MCF 10A (cell line): ENCODE measurements at regions not wholly inside any gene's neighbourhood (a gene's known extent, or its start where the extent isn't known, plus 50 kb on each side); places are given as distances from the start of the nearest gene placed in this dataset.

Experiments
- BruUV-seq: library from RNA; stranded (reverse); fragments of 400-500 nt; replicated peaks from 2 replicates; lab custom pipeline; 2021; lab: Mats Ljungman, UMichigan
- CTCF ChIA-PET: fragments of 300-600 bp; sonication (Branson Sonifier 250); formaldehyde crosslinking; extraction: SDS; loops from one replicate; lab custom pipeline; 2021; ENCODE audit warnings: antibody characterized with exemption, inconsistent platforms; lab: Yijun Ruan, JAX
- POLR2A ChIA-PET: fragments of 300-600, 350-650 bp; sonication (Branson Sonifier 250); formaldehyde crosslinking; extraction: SDS; loops from one replicate; lab custom pipeline; 2020; ENCODE audit warnings: antibody characterized with exemption, inconsistent platforms; lab: Yijun Ruan, JAX
- DNase-seq: peaks from one replicate; pipeline ENCODE4 v3.0.0-alpha.2; 2018; ENCODE audit not compliant: unreplicated experiment
- H3K27ac Mint-ChIP-seq: one replicate; pipeline ENCODE4 v1.8.0; 2022; ENCODE audit warnings: mild to moderate bottlenecking, low read depth, mixed read lengths; ENCODE audit not compliant: unreplicated experiment
- H3K27me3 Mint-ChIP-seq: one replicate; pipeline ENCODE4 v1.8.0; 2022; ENCODE audit warnings: mixed read lengths; ENCODE audit not compliant: insufficient read depth, unreplicated experiment
- H3K36me3 Mint-ChIP-seq: one replicate; pipeline ENCODE4 v1.8.0; 2022; ENCODE audit warnings: mild to moderate bottlenecking, moderate library complexity, mixed read lengths; ENCODE audit not compliant: insufficient read depth, unreplicated experiment
- H3K4me1 Mint-ChIP-seq: one replicate; pipeline ENCODE4 v1.8.0; 2022; ENCODE audit warnings: mixed read lengths; ENCODE audit not compliant: insufficient read depth, unreplicated experiment
- H3K4me3 Mint-ChIP-seq: one replicate; pipeline ENCODE4 v1.8.0; 2022; ENCODE audit warnings: mild to moderate bottlenecking, moderate library complexity, mixed read lengths; ENCODE audit not compliant: unreplicated experiment
- H3K9me3 Mint-ChIP-seq: one replicate; pipeline ENCODE4 v1.8.0; 2022; ENCODE audit warnings: mixed read lengths; ENCODE audit not compliant: unreplicated experiment
- intact Hi-C: fragments of 100-400 bp; cut with micrococcal nuclease; formaldehyde crosslinking; loops from 2 replicates; pipeline ENCODE4 v1.14.1; 2022
- TF ChIP-seq, protein P1 (sequence below): fragments of 200-600 bp; IDR thresholded peaks from one replicate; pipeline ENCODE4 v1.8.0; 2022; ENCODE audit warnings: antibody characterized with exemption, mild to moderate bottlenecking; ENCODE audit not compliant: unreplicated experiment

DNA sequence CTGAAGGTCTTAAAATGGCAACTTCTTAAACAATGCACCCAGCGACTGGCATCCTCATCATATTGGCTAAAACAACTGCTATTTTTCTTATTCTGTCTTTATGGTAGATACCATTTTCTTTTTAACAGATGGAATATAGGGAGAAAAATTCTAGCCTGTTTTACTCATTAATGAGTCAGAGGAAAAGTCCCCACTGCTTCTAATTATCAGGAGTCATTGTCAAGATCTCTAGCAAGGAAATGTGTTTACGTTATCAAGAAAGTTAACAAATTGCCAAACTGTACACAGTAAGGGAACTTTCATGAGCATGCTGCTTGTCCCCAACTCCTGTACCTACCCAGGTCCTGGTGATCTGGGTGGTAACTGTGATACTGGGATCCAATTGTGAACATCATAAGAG, 117.7 kb upstream of the KIAA1217 start:
- H3K27me3 Mint-ChIP-seq: peaks cover 14% of the 10 kb centered on the region
- no peak overlapping the region for H3K27ac Mint-ChIP-seq
- H3K4me3 Mint-ChIP-seq: no peak overlapping the region
- TF ChIP-seq, protein P1, sequence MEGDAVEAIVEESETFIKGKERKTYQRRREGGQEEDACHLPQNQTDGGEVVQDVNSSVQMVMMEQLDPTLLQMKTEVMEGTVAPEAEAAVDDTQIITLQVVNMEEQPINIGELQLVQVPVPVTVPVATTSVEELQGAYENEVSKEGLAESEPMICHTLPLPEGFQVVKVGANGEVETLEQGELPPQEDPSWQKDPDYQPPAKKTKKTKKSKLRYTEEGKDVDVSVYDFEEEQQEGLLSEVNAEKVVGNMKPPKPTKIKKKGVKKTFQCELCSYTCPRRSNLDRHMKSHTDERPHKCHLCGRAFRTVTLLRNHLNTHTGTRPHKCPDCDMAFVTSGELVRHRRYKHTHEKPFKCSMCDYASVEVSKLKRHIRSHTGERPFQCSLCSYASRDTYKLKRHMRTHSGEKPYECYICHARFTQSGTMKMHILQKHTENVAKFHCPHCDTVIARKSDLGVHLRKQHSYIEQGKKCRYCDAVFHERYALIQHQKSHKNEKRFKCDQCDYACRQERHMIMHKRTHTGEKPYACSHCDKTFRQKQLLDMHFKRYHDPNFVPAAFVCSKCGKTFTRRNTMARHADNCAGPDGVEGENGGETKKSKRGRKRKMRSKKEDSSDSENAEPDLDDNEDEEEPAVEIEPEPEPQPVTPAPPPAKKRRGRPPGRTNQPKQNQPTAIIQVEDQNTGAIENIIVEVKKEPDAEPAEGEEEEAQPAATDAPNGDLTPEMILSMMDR: no peak
- CTCF ChIA-PET: no interaction called here
- intact Hi-C loops: no loop called here
- no peaks in the 10 kb centered on the region for H3K4me1 Mint-ChIP-seq
- no peak for DNase-seq
- H3K9me3 Mint-ChIP-seq: peaks cover 7% of the 10 kb centered on the region
- no peaks in the 10 kb centered on the region for H3K36me3 Mint-ChIP-seq
- POLR2A ChIA-PET: no interaction called here
- BruUV-seq: no TSS peak

DNA sequence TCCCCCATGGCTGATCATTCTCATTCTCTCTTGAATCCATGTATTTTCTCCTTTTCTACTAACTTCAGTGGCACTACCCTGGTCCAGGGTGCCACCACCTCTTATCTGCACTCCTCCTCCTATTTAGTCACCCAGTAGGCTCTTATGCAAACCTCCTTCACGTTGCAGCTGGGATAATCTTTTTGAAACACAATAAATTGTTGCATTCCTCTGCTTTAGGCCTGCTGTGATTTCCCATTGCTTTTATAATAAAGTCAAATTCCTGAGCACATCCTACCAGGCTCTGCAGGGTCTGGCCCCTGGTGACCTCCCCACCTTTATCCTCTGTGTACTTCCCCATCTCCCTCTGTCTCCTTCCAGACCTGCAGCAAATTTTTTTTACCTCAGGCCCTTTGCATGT, 112.7 kb upstream of the KIAA1217 start:
- Mint-ChIP-seq H3K27me3 (peaks cover 14% of the 10 kb centered on the region), H3K36me3 (no peaks in the 10 kb centered on the region), H3K9me3 (peaks cover 7% of the 10 kb centered on the region), H3K4me3 (no peak overlapping the region), H3K4me1 (no peaks in the 10 kb centered on the region), H3K27ac (no peak overlapping the region)
- DNase-seq: no peak
- TF ChIP-seq, protein P1: no peak
- intact Hi-C loops: no loop called here
- ChIA-PET CTCF (interaction anchor here (0.6 kb wide), 1 partner anchor 407 kb away, joined by 3 read pairs; no protein-coding TSS in a partner anchor), POLR2A (interaction anchor here (0.6 kb wide), 1 partner anchor 114 kb away, joined by 3 read pairs; no protein-coding TSS in a partner anchor)
- BruUV-seq: no TSS peak

DNA sequence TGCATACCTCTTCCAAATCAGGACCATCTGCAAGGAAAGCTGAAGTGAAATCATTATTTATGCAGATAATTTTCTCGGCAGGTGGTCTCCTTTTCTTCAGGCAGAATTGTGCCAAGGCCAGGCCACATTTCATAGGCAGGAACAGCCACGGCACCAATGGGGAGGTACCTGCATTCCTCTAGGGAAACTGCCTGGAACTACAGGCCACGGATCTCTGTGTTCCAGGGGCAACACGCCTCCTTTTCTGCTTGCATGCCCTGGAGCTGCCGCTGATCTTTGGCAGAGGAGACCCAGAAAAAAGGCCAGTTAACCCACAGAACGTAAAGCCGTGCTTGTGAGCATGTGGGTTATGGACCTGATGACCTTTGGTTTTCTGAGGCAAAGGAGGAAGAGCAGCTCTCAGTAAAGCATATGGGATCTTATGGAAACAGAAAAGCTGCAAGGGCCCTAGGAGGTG, 111.2 kb upstream of the KIAA1217 start:
- ChIA-PET CTCF (interaction anchor here (0.7 to 1.6 kb wide), 2 partner anchors 421 to 867 kb away, joined by 4 to 5 read pairs; no protein-coding TSS in a partner anchor), POLR2A (interaction anchor here (1.0 kb wide), 1 partner anchor 247 kb away, joined by 3 read pairs; no protein-coding TSS in a partner anchor)
- Mint-ChIP-seq H3K27ac (no peak overlapping the region), H3K36me3 (no peaks in the 10 kb centered on the region), H3K4me3 (no peak overlapping the region), H3K27me3 (peaks cover 5% of the 10 kb centered on the region), H3K9me3 (peaks cover 7% of the 10 kb centered on the region), H3K4me1 (no peaks in the 10 kb centered on the region)
- TF ChIP-seq, protein P1: no peak
- BruUV-seq: no TSS peak
- no peak for DNase-seq
- intact Hi-C loops: no loop called here

DNA sequence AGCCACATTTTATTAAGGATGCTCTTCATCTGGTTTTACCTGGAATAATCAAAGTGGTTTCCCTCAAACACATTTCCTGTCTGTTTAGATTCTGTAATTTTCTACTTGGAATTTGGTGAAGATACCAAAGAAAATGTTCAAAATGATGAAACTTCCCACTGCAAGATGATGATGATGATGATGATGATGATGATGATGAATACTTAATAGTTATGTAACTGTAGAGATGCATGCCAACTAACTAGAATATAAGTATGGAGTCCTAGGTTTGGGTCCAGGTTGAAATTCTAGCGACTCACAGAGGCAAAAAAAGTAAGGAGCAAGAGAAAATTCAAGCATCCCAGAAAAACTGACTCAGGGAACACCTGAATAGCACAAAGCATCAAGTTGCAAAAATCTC, 104.0 kb upstream of the KIAA1217 start:
- TF ChIP-seq, protein P1: no peak
- DNase-seq: no peak
- no peaks in the 10 kb centered on the region for H3K36me3 Mint-ChIP-seq
- BruUV-seq: no TSS peak
- ChIA-PET POLR2A (no interaction called here), CTCF (interaction anchor here (0.5 kb wide), 1 partner anchor 247 kb away, joined by 3 read pairs; no protein-coding TSS in a partner anchor)
- H3K9me3 Mint-ChIP-seq: no peaks in the 10 kb centered on the region
- no peak overlapping the region for H3K4me3 Mint-ChIP-seq
- H3K27me3 Mint-ChIP-seq: peaks cover 68% of the 10 kb centered on the region
- H3K27ac Mint-ChIP-seq: no peak overlapping the region
- no peaks in the 10 kb centered on the region for H3K4me1 Mint-ChIP-seq
- intact Hi-C loops: no loop called here
